ENCODE measurements at regions not wholly inside any gene's neighbourhood (a gene's known extent, or its start where the extent isn't known, plus 50 kb on each side); places are given as distances from the start of the nearest gene placed in this dataset.

GRCh38 chr2:121818546-121818945 is 63.1 kb downstream of the TSN start:
- H3K36me3 ChIP-seq (ENCODE audit: control insufficient read depth in 4 of 4, insufficient read depth in 4 of 4, low read length in 4 of 4): no peaks in the 10 kb centered on the region
- 76 to 87% methylated on average over 1 of the region's 1 CpG for WGBS, 2 donors
- H3K27me3 ChIP-seq (ENCODE audit: control insufficient read depth in 3 of 3, insufficient read depth in 3 of 3, low read length in 2 of 3): no peaks in the 10 kb centered on the region
- peaks cover 0 to 9% (median 2%) of the 10 kb centered on the region in 4 donors for H3K9me3 ChIP-seq (ENCODE audit: control insufficient read depth in 4 of 4, insufficient read depth in 3 of 4, low read length in 3 of 4)
- H3K9ac ChIP-seq (ENCODE audit: insufficient read depth in 1 of 2, low read length in 2 of 2): no peak overlapping the region
- H3K4me3 ChIP-seq: no peak overlapping the region
- no peak overlapping the region for H3K27ac ChIP-seq (ENCODE audit: low read depth in 1 of 2, low read length in 1 of 2)
- no peaks in the 10 kb centered on the region for H3K4me1 ChIP-seq (ENCODE audit: control insufficient read depth in 5 of 5, insufficient read depth in 5 of 5, low read length in 5 of 5)
- TF ChIP-seq, protein P1, sequence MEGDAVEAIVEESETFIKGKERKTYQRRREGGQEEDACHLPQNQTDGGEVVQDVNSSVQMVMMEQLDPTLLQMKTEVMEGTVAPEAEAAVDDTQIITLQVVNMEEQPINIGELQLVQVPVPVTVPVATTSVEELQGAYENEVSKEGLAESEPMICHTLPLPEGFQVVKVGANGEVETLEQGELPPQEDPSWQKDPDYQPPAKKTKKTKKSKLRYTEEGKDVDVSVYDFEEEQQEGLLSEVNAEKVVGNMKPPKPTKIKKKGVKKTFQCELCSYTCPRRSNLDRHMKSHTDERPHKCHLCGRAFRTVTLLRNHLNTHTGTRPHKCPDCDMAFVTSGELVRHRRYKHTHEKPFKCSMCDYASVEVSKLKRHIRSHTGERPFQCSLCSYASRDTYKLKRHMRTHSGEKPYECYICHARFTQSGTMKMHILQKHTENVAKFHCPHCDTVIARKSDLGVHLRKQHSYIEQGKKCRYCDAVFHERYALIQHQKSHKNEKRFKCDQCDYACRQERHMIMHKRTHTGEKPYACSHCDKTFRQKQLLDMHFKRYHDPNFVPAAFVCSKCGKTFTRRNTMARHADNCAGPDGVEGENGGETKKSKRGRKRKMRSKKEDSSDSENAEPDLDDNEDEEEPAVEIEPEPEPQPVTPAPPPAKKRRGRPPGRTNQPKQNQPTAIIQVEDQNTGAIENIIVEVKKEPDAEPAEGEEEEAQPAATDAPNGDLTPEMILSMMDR (IDR thresholded peaks at IDR 0.05; ENCODE audit: control extremely low read depth, extremely low read depth): no peak
- no peak for DNase-seq
- no peak for ATAC-seq (ENCODE audit: insufficient read depth, low FRiP score)

DNA sequence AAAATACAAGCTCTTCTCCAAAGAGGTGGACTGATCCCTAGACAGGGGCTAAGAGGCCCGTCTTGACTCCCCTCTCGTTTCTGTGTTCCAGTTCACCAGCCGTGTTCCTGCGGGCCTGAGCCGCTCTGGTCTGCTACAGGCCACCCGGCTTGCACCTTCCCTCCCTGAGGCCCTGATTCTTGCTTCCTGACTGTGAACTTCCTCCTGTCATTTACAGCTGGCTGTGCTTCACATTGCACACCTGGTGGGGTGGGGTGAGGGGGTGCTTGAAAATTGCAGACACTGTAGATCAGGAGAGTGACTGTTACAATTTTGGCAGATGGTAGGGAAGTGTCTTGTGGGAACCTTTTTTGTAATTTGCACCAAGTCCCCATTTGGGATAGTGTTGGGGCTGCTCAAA is 64.4 kb downstream of the TSN start:
- H3K27me3 ChIP-seq (ENCODE audit: control insufficient read depth in 3 of 3, insufficient read depth in 3 of 3, low read length in 2 of 3): no peaks in the 10 kb centered on the region
- H3K4me1 ChIP-seq (ENCODE audit: control insufficient read depth in 5 of 5, insufficient read depth in 5 of 5, low read length in 5 of 5): no peaks in the 10 kb centered on the region
- ATAC-seq (ENCODE audit: insufficient read depth, low FRiP score): no peak
- H3K9ac ChIP-seq (ENCODE audit: insufficient read depth in 1 of 2, low read length in 2 of 2): no peak overlapping the region
- H3K4me3 ChIP-seq: no peak overlapping the region
- peaks cover 0 to 10% (median 2%) of the 10 kb centered on the region in 4 donors for H3K9me3 ChIP-seq (ENCODE audit: control insufficient read depth in 4 of 4, insufficient read depth in 3 of 4, low read length in 3 of 4)
- WGBS, 2 donors: 65% methylated on average over 6 of the region's 6 CpGs
- no peaks in the 10 kb centered on the region for H3K36me3 ChIP-seq (ENCODE audit: control insufficient read depth in 4 of 4, insufficient read depth in 4 of 4, low read length in 4 of 4)
- TF ChIP-seq, protein P1 (IDR thresholded peaks at IDR 0.05; ENCODE audit: control extremely low read depth, extremely low read depth): no peak
- H3K27ac ChIP-seq (ENCODE audit: low read depth in 1 of 2, low read length in 1 of 2): no peak overlapping the region
- no peak for DNase-seq

DNA sequence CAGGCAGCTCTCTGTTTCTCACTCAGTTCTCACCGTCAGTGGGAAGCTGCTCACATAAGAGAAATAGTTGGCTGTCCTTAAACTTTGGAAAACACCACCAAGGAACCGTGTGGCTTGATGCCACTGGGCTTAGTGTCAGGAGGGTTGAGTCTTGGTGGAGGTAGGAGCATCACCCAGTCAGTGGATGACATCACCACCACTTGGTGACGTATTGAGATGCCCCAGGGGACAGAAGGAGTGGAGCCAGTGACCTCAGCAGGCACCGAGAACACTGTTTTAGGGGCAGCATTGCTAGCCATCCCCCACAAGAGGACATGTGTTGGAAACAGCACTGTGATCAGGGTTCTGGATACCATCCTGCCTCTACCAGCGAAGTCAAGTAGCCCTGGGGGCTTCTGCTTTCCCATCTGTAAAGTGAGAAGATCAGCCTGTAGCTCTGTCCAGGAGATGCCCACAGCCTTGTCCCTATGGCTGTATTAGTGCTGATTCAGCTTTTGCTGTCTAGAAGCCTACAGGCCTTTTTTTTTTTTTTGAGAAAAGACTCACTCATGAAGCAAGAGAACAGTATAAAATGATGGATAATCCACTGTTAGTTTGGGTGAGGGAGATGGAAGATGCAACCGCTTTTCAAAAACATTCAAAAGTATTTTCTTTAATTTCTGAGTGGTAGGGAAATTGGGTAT is 66.2 kb downstream of the TSN start:
- 88 to 92% methylated on average over 6 of the region's 6 CpGs for WGBS, 2 donors
- ATAC-seq (ENCODE audit: insufficient read depth, low FRiP score): no peak
- no peaks in the 10 kb centered on the region for H3K27me3 ChIP-seq (ENCODE audit: control insufficient read depth in 3 of 3, insufficient read depth in 3 of 3, low read length in 2 of 3)
- H3K4me3 ChIP-seq: no peak overlapping the region
- H3K36me3 ChIP-seq (ENCODE audit: control insufficient read depth in 4 of 4, insufficient read depth in 4 of 4, low read length in 4 of 4): no peaks in the 10 kb centered on the region
- DNase-seq: no peak
- peaks cover 0 to 10% (median 2%) of the 10 kb centered on the region in 4 donors for H3K9me3 ChIP-seq (ENCODE audit: control insufficient read depth in 4 of 4, insufficient read depth in 3 of 4, low read length in 3 of 4)
- no peaks in the 10 kb centered on the region for H3K4me1 ChIP-seq (ENCODE audit: control insufficient read depth in 5 of 5, insufficient read depth in 5 of 5, low read length in 5 of 5)
- no peak overlapping the region for H3K27ac ChIP-seq (ENCODE audit: low read depth in 1 of 2, low read length in 1 of 2)
- TF ChIP-seq, protein P1 (IDR thresholded peaks at IDR 0.05; ENCODE audit: control extremely low read depth, extremely low read depth): no peak
- no peak overlapping the region for H3K9ac ChIP-seq (ENCODE audit: insufficient read depth in 1 of 2, low read length in 2 of 2)

GRCh38 chr2:121824264-121824663 is 68.8 kb downstream of the TSN start:
- H3K27me3 ChIP-seq (ENCODE audit: control insufficient read depth in 3 of 3, insufficient read depth in 3 of 3, low read length in 2 of 3): no peaks in the 10 kb centered on the region
- ATAC-seq (ENCODE audit: insufficient read depth, low FRiP score) (no peak), DNase-seq (no peak)
- no peak overlapping the region for H3K4me3 ChIP-seq
- 95 to 98% methylated on average over 4 of the region's 4 CpGs for WGBS, 2 donors
- H3K27ac ChIP-seq (ENCODE audit: low read depth in 1 of 2, low read length in 1 of 2): no peak overlapping the region
- H3K36me3 ChIP-seq (ENCODE audit: control insufficient read depth in 4 of 4, insufficient read depth in 4 of 4, low read length in 4 of 4): no peaks in the 10 kb centered on the region
- H3K9ac ChIP-seq (ENCODE audit: insufficient read depth in 1 of 2, low read length in 2 of 2): no peak overlapping the region
- H3K4me1 ChIP-seq (ENCODE audit: control insufficient read depth in 5 of 5, insufficient read depth in 5 of 5, low read length in 5 of 5): no peaks in the 10 kb centered on the region
- H3K9me3 ChIP-seq (ENCODE audit: control insufficient read depth in 4 of 4, insufficient read depth in 3 of 4, low read length in 3 of 4): peaks cover 0 to 4% (median 0%) of the 10 kb centered on the region in 4 donors
- TF ChIP-seq, protein P1 (IDR thresholded peaks at IDR 0.05; ENCODE audit: control extremely low read depth, extremely low read depth): no peak
